Liver (tissue), 8 donors: ENCODE measurements at regions not wholly inside any gene's neighbourhood (a gene's known extent, or its start where the extent isn't known, plus 50 kb on each side); places are given as distances from the start of the nearest gene placed in this dataset.
A peak's percentile ranks its signal among the peaks of the same experiment; 100 is the strongest.

Source experiments
- DNase-seq: peaks from one replicate; pipeline ENCODE4 v3.0.0-alpha.2; 2017; ENCODE audit warnings: low spot score
- H3K27ac ChIP-seq, 2 donors: one replicate each; pipeline ENCODE4 v1.7.0; 2013; ENCODE audit warnings: inconsistent platforms in 2 of 2, low read length in 2 of 2, control low read depth in 1 of 2, low read depth in 1 of 2, mild to moderate bottlenecking in 1 of 2
- H3K27me3 ChIP-seq, 4 donors: one replicate each; pipeline versions ENCODE4 v1.6.1 to v1.7.0; 2013; ENCODE audit warnings: low read length in 3 of 4, inconsistent platforms in 1 of 4, mild to moderate bottlenecking in 1 of 4, moderate library complexity in 1 of 4; ENCODE audit not compliant: control insufficient read depth in 4 of 4, insufficient read depth in 4 of 4
- H3K36me3 ChIP-seq, 4 donors: one replicate each; pipeline versions ENCODE4 v1.6.1 to v1.7.0; 2013; ENCODE audit warnings: low read length in 3 of 4, mild to moderate bottlenecking in 3 of 4, low read depth in 1 of 4, moderate library complexity in 1 of 4; ENCODE audit not compliant: control insufficient read depth in 4 of 4, insufficient read depth in 3 of 4
- H3K4me1 ChIP-seq, 4 donors: one replicate each; pipeline versions ENCODE4 v1.6.1 to v1.7.0; 2013; ENCODE audit warnings: low read length in 3 of 4, mild to moderate bottlenecking in 3 of 4, moderate library complexity in 1 of 4; ENCODE audit not compliant: control insufficient read depth in 4 of 4, insufficient read depth in 4 of 4
- H3K4me3 ChIP-seq, 3 donors: one replicate each; pipeline versions ENCODE4 v1.6.1 to v1.7.0; 2013; ENCODE audit warnings: low read length in 3 of 3, control low read depth in 1 of 3, low read depth in 1 of 3, mild to moderate bottlenecking in 1 of 3
- H3K9ac ChIP-seq, 2 donors: one replicate each; pipeline ENCODE4 v1.7.0; 2013; ENCODE audit warnings: low read length in 2 of 2, mild to moderate bottlenecking in 2 of 2, moderate library complexity in 2 of 2, control low read depth in 1 of 2, low read depth in 1 of 2
- H3K9me3 ChIP-seq, 4 donors: one replicate each; pipeline versions ENCODE4 v1.6.1 to v1.7.0; 2013; ENCODE audit warnings: low read length in 3 of 4; ENCODE audit not compliant: control insufficient read depth in 4 of 4
- CTCF ChIP-seq: fragments of 150-350 bp; IDR thresholded peaks from 2 replicates; pipeline ENCODE4 v1.5.1; 2017; ENCODE audit warnings: improper control_type of control experiment, low read depth, low read length; ENCODE audit not compliant: missing input control
- EGR1 ChIP-seq, 2 donors: IDR thresholded peaks; 2 replicates each; pipeline ENCODE4 v1.6.1; 2016 to 2018; ENCODE audit warnings: antibody characterized with exemption in 2 of 2, low read depth in 2 of 2
- FOXA1 ChIP-seq: IDR thresholded peaks from 2 replicates; pipeline ENCODE4 v1.6.1; 2016; ENCODE audit warnings: antibody characterized with exemption
- GABPA ChIP-seq, 2 donors: IDR thresholded peaks in 1 of 2; conservative IDR thresholded peaks in 1 of 2; 2 replicates each; pipeline ENCODE4 v1.6.1; 2016; ENCODE audit warnings: antibody characterized with exemption in 2 of 2, mild to moderate bottlenecking in 1 of 2, moderate library complexity in 1 of 2
- HNF4A ChIP-seq, 2 donors: conservative IDR thresholded peaks; 2 replicates each; pipeline ENCODE4 v1.6.1; 2016; ENCODE audit warnings: antibody characterized with exemption in 2 of 2, mild to moderate bottlenecking in 2 of 2
- JUND ChIP-seq, 2 donors: IDR thresholded peaks; 2 replicates each; pipeline ENCODE4 v1.6.1; 2016; ENCODE audit warnings: antibody characterized with exemption in 2 of 2
- NR2F2 ChIP-seq: IDR thresholded peaks from 2 replicates; pipeline ENCODE4 v1.6.1; 2016; ENCODE audit warnings: antibody characterized with exemption
- REST ChIP-seq: IDR thresholded peaks from 2 replicates; pipeline ENCODE4 v1.6.1; 2016; ENCODE audit warnings: antibody characterized with exemption, mild to moderate bottlenecking
- RXRA ChIP-seq, 2 donors: IDR thresholded peaks; 2 replicates each; pipeline ENCODE4 v1.6.1; 2017 to 2018; ENCODE audit warnings: antibody characterized with exemption in 2 of 2, mild to moderate bottlenecking in 1 of 2
- SP1 ChIP-seq: IDR thresholded peaks from 2 replicates; pipeline ENCODE4 v1.6.1; 2018; ENCODE audit warnings: antibody characterized with exemption, mild to moderate bottlenecking
- TAF1 ChIP-seq: conservative IDR thresholded peaks from 2 replicates; pipeline ENCODE4 v1.6.1; 2016; ENCODE audit warnings: antibody characterized with exemption, mild to moderate bottlenecking
- YY1 ChIP-seq: IDR thresholded peaks from 2 replicates; pipeline ENCODE4 v1.6.1; 2016; ENCODE audit warnings: antibody characterized with exemption, mild to moderate bottlenecking
- ZBTB33 ChIP-seq: IDR thresholded peaks from 2 replicates; pipeline ENCODE4 v1.6.1; 2016; ENCODE audit warnings: antibody characterized with exemption
- WGBS: extraction: QIAGEN DNeasy Blood & Tissue Kit; methylation state at CpG from one replicate; pipeline ENCODE4 v1.1.7; 2013; 5-methylcytosine and 5-hydroxymethylcytosine counted together
- donor health status: healthy.
- donor health status: healthy.
- donor health status: healthy.
- donor health status: healthy.
- donor health status: healthy.

- TF ChIP-seq CTCF (peak; percentile 8), FOXA1 (no peak)
- Histone ChIP-seq H3K4me3 (no peak overlapping the region), H3K9me3 (no peaks in the 10 kb centered on the region), H3K27me3 (peaks cover 0 to 3% (median 0%) of the 10 kb centered on the region in 4 donors), H3K4me1 (no peaks in the 10 kb centered on the region), H3K9ac (no peak overlapping the region), H3K27ac (no peak overlapping the region), H3K36me3 (no peaks in the 10 kb centered on the region)
- DNase-seq: no peak
- 53% methylated on average over 6 of the region's 6 CpGs for WGBS
Observed at GRCh38 chrX:128460835-128461234, 408.6 kb upstream of the ACTRT1 start.

GRCh38 chrX:128458888-128459287, 406.7 kb upstream of the ACTRT1 start:
- H3K9me3 ChIP-seq: peaks cover 0 to 3% (median 0%) of the 10 kb centered on the region in 4 donors
- H3K27ac ChIP-seq: no peak overlapping the region
- no peaks in the 10 kb centered on the region for H3K36me3 ChIP-seq
- no peaks in the 10 kb centered on the region for H3K4me1 ChIP-seq
- 84% methylated on average over 2 of the region's 2 CpGs for WGBS
- H3K9ac ChIP-seq: no peak overlapping the region
- H3K27me3 ChIP-seq: no peaks in the 10 kb centered on the region
- H3K4me3 ChIP-seq: no peak overlapping the region
- DNase-seq: no peak
- TF ChIP-seq REST (no peak), HNF4A (conservative IDR thresholded peaks at IDR 0.05) (no peak), EGR1 (IDR thresholded peaks at IDR 0.05; ENCODE audit: low read depth in 2 of 2) (no peak), CTCF (no peak), RXRA (IDR thresholded peaks at IDR 0.05) (no peak), ZBTB33 (no peak), SP1 (no peak), NR2F2 (no peak), JUND (IDR thresholded peaks at IDR 0.05) (no peak), GABPA (IDR thresholded peaks at IDR 0.05 in 1 of 2, conservative IDR thresholded peaks at IDR 0.05 in 1 of 2) (no peak), TAF1 (no peak), YY1 (no peak), FOXA1 (no peak)
